KMS-11 (cell line): ENCODE measurements at regions not wholly inside any gene's neighbourhood (a gene's known extent, or its start where the extent isn't known, plus 50 kb on each side); places are given as distances from the start of the nearest gene placed in this dataset.

ENCODE experiments used
- H2AFZ ChIP-seq: fragments of 200-600 bp; sonication (generic); 2 replicates; pipeline ENCODE4 v1.6.1; 2016; ENCODE audit warnings: antibody characterized with exemption, mixed run types, low read depth
- H3K27ac ChIP-seq: fragments of 200-600 bp; sonication (generic); 2 replicates; pipeline ENCODE4 v1.6.1; 2016; ENCODE audit warnings: mild to moderate bottlenecking, mixed run types
- H3K27me3 ChIP-seq: fragments of 200-600 bp; sonication (generic); 2 replicates; pipeline ENCODE4 v1.6.1; 2017; ENCODE audit warnings: mild to moderate bottlenecking, low read depth, mixed run types, moderate library complexity; ENCODE audit not compliant: insufficient read depth
- H3K36me3 ChIP-seq: fragments of 200-600 bp; sonication (generic); 2 replicates; pipeline ENCODE4 v1.6.1; 2017; ENCODE audit warnings: mild to moderate bottlenecking, mixed run types; ENCODE audit not compliant: insufficient read depth
- H3K4me1 ChIP-seq: fragments of 200-600 bp; sonication (generic); 2 replicates; pipeline ENCODE4 v1.6.1; 2016; ENCODE audit warnings: mild to moderate bottlenecking, low read depth, mixed run types; ENCODE audit not compliant: poor library complexity, severe bottlenecking
- H3K4me2 ChIP-seq: fragments of 200-600 bp; sonication (generic); 2 replicates; pipeline ENCODE4 v1.7.0; 2016; ENCODE audit warnings: mild to moderate bottlenecking, mixed run types
- H3K4me3 ChIP-seq: fragments of 200-600 bp; sonication (generic); IDR thresholded peaks from 2 replicates; pipeline ENCODE4 v1.6.1; 2017; ENCODE audit warnings: low read depth, low read length, mixed read lengths; ENCODE audit not compliant: insufficient read depth
- H3K79me2 ChIP-seq: fragments of 200-600 bp; sonication (generic); 2 replicates; pipeline ENCODE4 v1.6.1; 2016; ENCODE audit warnings: low read depth, mixed run types; ENCODE audit not compliant: insufficient read depth
- H3K9ac ChIP-seq: fragments of 200-600 bp; sonication (generic); 2 replicates; pipeline ENCODE4 v1.6.1; 2016; ENCODE audit warnings: mild to moderate bottlenecking, mixed run types
- H4K20me1 ChIP-seq: fragments of 200-600 bp; sonication (generic); 2 replicates; pipeline ENCODE4 v1.6.1; 2016; ENCODE audit warnings: mild to moderate bottlenecking, mixed run types; ENCODE audit not compliant: insufficient read depth
- TF ChIP-seq, protein P1 (sequence below): fragments of 200-600 bp; sonication (generic); conservative IDR thresholded peaks from 2 replicates; pipeline ENCODE4 v1.6.1; 2017; ENCODE audit warnings: low read depth, mild to moderate bottlenecking, antibody characterized with exemption, low read length, moderate library complexity, mixed read lengths

DNA sequence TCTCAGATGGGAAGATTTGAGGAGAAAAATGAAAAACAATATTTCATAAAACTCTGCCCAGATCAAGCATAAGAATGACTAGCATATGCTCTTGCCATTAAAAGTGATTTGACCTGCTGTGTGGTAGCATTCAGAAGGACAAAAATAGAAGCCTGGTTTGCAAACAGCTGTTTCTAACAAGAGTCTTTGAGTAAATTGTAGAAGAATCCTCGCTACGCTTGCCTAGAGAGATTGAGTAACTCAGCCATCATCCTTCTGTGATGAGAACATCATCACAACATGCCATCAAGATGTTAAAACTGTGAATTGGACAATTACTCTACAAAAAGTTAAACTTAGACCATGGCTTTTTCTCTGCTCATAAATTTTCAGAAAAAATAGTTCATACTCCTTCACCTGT, 168.9 kb upstream of the PUDP start:
- no peaks in the 10 kb centered on the region for H3K27me3 ChIP-seq
- no peak overlapping the region for H3K4me3 ChIP-seq
- TF ChIP-seq, protein P1, sequence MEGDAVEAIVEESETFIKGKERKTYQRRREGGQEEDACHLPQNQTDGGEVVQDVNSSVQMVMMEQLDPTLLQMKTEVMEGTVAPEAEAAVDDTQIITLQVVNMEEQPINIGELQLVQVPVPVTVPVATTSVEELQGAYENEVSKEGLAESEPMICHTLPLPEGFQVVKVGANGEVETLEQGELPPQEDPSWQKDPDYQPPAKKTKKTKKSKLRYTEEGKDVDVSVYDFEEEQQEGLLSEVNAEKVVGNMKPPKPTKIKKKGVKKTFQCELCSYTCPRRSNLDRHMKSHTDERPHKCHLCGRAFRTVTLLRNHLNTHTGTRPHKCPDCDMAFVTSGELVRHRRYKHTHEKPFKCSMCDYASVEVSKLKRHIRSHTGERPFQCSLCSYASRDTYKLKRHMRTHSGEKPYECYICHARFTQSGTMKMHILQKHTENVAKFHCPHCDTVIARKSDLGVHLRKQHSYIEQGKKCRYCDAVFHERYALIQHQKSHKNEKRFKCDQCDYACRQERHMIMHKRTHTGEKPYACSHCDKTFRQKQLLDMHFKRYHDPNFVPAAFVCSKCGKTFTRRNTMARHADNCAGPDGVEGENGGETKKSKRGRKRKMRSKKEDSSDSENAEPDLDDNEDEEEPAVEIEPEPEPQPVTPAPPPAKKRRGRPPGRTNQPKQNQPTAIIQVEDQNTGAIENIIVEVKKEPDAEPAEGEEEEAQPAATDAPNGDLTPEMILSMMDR: no peak
- no peak overlapping the region for H3K9ac ChIP-seq
- H3K4me2 ChIP-seq: no peak overlapping the region
- H3K27ac ChIP-seq: no peak overlapping the region
- H3K4me1 ChIP-seq: no peaks in the 10 kb centered on the region
- H2AFZ ChIP-seq: no peak overlapping the region
- no peaks in the 10 kb centered on the region for H4K20me1 ChIP-seq
- H3K79me2 ChIP-seq: no peaks in the 10 kb centered on the region
- H3K36me3 ChIP-seq: no peaks in the 10 kb centered on the region

DNA sequence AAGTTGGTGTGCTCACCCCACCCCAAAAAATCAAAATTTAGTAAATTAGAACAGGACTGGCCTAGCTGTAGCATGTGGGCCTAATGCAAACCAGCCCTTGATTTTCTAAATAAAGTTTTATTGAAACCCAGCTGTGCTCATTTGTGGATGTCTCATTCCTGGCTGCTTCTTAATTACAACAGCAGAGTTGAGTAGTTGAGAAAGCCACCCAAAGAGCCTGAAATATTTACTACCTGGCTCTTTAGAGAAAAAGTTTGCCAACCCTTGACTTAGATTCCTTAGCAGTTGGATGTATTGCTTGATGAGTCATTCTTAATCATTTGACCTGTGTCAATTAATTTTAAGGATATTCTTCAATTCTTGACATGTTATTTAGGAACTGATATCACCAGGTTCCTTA, 168.3 kb upstream of the PUDP start:
- H3K27ac ChIP-seq: no peak overlapping the region
- no peaks in the 10 kb centered on the region for H4K20me1 ChIP-seq

DNA sequence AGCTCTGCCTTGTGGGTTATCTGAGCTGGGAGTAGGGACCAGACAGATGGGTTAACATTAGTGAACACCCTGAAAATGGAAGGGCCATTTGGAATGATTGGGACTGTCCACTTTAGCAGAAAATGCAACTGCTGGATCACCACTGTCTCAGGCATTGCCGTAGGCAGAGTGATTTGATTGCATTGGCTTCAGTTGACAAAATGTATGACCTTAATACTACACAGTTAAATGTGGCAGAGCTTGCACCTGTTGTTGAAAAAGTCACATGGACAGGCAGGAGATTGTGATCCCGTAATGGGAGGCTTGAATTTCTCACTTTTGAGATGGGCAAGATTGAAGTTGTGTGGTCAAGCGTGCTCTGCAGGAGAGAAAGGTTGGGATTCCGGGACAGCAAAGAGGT, 166.5 kb upstream of the PUDP start:
- Histone ChIP-seq H3K4me2 (no peak overlapping the region), H3K79me2 (no peaks in the 10 kb centered on the region), H3K9ac (no peak overlapping the region), H3K27ac (no peak overlapping the region), H3K27me3 (no peaks in the 10 kb centered on the region), H3K36me3 (no peaks in the 10 kb centered on the region), H3K4me3 (no peak overlapping the region), H3K4me1 (no peaks in the 10 kb centered on the region), H2AFZ (no peak overlapping the region), H4K20me1 (no peaks in the 10 kb centered on the region)
- TF ChIP-seq, protein P1: no peak

More for the DNA sequence above, 168.3 kb upstream of the PUDP start:
- H2AFZ ChIP-seq: no peak overlapping the region
- no peaks in the 10 kb centered on the region for H3K36me3 ChIP-seq
- H3K27me3 ChIP-seq: no peaks in the 10 kb centered on the region
- H3K9ac ChIP-seq: no peak overlapping the region
- TF ChIP-seq, protein P1: no peak
- no peaks in the 10 kb centered on the region for H3K4me1 ChIP-seq
- H3K79me2 ChIP-seq: no peaks in the 10 kb centered on the region
- no peak overlapping the region for H3K4me2 ChIP-seq
- no peak overlapping the region for H3K4me3 ChIP-seq

DNA sequence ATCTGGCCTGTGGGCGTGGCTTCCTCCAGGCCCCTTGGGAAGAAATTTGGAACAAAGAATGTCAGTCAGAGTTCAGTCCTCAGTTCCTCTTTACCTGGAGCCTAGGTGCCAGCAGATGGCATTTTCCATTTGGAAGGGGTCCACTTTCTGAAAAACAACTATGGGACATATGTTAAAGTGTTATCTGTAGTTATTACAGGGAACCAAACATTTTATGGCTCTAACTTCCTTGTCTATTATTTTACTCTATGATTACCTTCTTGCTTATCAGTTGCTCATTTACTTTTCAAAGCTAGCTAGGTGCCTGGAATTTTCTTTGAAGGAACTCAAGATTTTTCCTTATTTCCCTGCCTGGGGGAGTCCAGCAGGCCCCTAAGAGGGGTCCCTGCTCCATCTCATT, 159.8 kb upstream of the PUDP start:
- TF ChIP-seq, protein P1: no peak
- Histone ChIP-seq H3K9ac (no peak overlapping the region), H4K20me1 (no peaks in the 10 kb centered on the region), H3K36me3 (no peaks in the 10 kb centered on the region), H3K27ac (no peak overlapping the region), H2AFZ (no peak overlapping the region), H3K4me2 (no peak overlapping the region), H3K27me3 (no peaks in the 10 kb centered on the region), H3K4me1 (no peaks in the 10 kb centered on the region), H3K4me3 (no peak overlapping the region), H3K79me2 (no peaks in the 10 kb centered on the region)

DNA sequence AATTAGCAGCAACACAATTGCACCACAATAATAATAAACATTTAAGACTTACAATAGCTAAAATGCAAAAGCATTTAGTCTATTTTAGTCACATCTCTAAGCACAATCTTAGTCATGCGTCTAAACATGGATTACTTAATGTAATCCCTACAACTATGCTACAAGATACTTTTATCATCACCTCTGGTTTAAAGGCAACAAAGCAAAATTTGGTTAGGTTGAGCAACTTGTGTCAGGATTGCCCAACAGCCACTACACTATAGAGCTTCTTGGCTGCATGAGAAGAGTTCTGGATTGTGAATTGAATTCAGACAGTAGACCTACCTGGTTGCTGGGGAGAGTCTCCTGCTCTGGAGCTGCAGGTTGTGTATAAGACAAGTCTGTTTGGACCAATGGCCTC, 146.5 kb upstream of the PUDP start:
- Histone ChIP-seq H3K4me1 (no peaks in the 10 kb centered on the region), H4K20me1 (no peaks in the 10 kb centered on the region), H3K9ac (no peak overlapping the region), H3K4me3 (no peak overlapping the region), H3K27me3 (no peaks in the 10 kb centered on the region), H3K36me3 (no peaks in the 10 kb centered on the region), H3K79me2 (no peaks in the 10 kb centered on the region), H3K27ac (no peak overlapping the region), H2AFZ (no peak overlapping the region), H3K4me2 (no peak overlapping the region)
- TF ChIP-seq, protein P1: no peak
